Esophagus muscularis mucosa (tissue), 3 donors: ENCODE measurements at regions not wholly inside any gene's neighbourhood (a gene's known extent, or its start where the extent isn't known, plus 50 kb on each side); places are given as distances from the start of the nearest gene placed in this dataset.

Experiments used
- CTCF ChIP-seq, 3 experiments: fragments of 200-600 bp in 2 of 3; fragments of 450-650 bp in 1 of 3; sonication (generic) in 2 of 3; IDR thresholded peaks; one replicate each; pipeline ENCODE4 v1.5.1; 2017 to 2019; ENCODE audit warnings: antibody characterized with exemption in 3 of 3, mild to moderate bottlenecking in 2 of 3, moderate library complexity in 1 of 3
- POLR2A ChIP-seq: fragments of 450-650 bp; IDR thresholded peaks from one replicate; pipeline ENCODE4 v1.6.1; 2017; ENCODE audit warnings: antibody characterized with exemption, moderate library complexity, mild to moderate bottlenecking, low read depth

- TF ChIP-seq CTCF (IDR thresholded peaks at IDR 0.05) (no peak), POLR2A (no peak)
Observed at GRCh38 chr12:92051441-92051840, 94.2 kb downstream of the BTG1 start.
